K562 (cell line): ENCODE measurements at regions not wholly inside any gene's neighbourhood (a gene's known extent, or its start where the extent isn't known, plus 50 kb on each side); places are given as distances from the start of the nearest gene placed in this dataset.

ENCODE experiments used
- ATAC-seq: fragments of 200-7000 bp; cut with Tn5 transposase; 3 replicates; pipeline ENCODE4 v1.9.1; 2020; ENCODE audit warnings: moderate library complexity
- BruUV-seq: library from RNA; stranded (reverse); fragments of 400-500 nt; replicated peaks from 2 replicates; lab custom pipeline; 2021; lab: Mats Ljungman, UMichigan
- CTCF ChIA-PET: fragments of 300-600 bp; formaldehyde crosslinking; extraction: SDS; loops from one replicate; lab custom pipeline; 2021; ENCODE audit warnings: low intra/inter-chr PET ratio; lab: Yijun Ruan, JAX
- POLR2A ChIA-PET: fragments of 300-600, 350-650 bp; sonication (Branson Sonifier 250); formaldehyde crosslinking; extraction: SDS; loops from one replicate; lab custom pipeline; 2021; ENCODE audit warnings: antibody characterized with exemption, inconsistent platforms; lab: Yijun Ruan, JAX
- DNase-seq, 4 experiments: peaks; one replicate each; pipeline versions ENCODE4 v3.0.0 to v3.0.0-alpha.2; 2011 to 2018; ENCODE audit warnings: low spot score in 3 of 4, mixed read lengths in 3 of 4; ENCODE audit errors: extremely low read depth in 1 of 4
- FAIRE-seq: peaks from 2 replicates; lab custom pipeline; 2011; peaks lifted over from hg19 to GRCh38; lab: Jason Lieb, UNC
- H2AFZ ChIP-seq: 2 replicates; pipeline ENCODE4 v1.6.0; 2011; ENCODE audit warnings: low read depth, low read length, control low read depth, inconsistent platforms
- H3K27ac ChIP-seq: fragments of 200-600 bp; 3 replicates; pipeline ENCODE4 v1.8.0; 2011; ENCODE audit warnings: low read depth, mild to moderate bottlenecking, control low read depth, inconsistent platforms, low read length, moderate library complexity, mixed read lengths; ENCODE audit errors: extremely low read depth
- H3K27me3 ChIP-seq, 2 experiments: fragments of 300-600 bp in 1 of 2; 2 replicates in 1 of 2; 3 replicates in 1 of 2; pipeline versions ENCODE4 v1.6.0 to v1.8.0; 2011; ENCODE audit warnings: inconsistent platforms in 2 of 2, low read length in 2 of 2, mild to moderate bottlenecking in 1 of 2, mixed read lengths in 1 of 2, moderate library complexity in 1 of 2; ENCODE audit not compliant: control insufficient read depth in 2 of 2, insufficient read depth in 2 of 2
- H3K36me3 ChIP-seq: fragments of 300-600 bp; 3 replicates; pipeline ENCODE4 v1.8.0; 2011; ENCODE audit warnings: mild to moderate bottlenecking, low read length, inconsistent platforms; ENCODE audit not compliant: control insufficient read depth, insufficient read depth
- H3K4me1 ChIP-seq, 2 experiments: fragments of 200-600 bp in 1 of 2; replicated peaks in 1 of 2; 2 replicates in 1 of 2; 3 replicates in 1 of 2; pipeline versions ENCODE4 v1.5.1 to v1.8.0; 2011; ENCODE audit warnings: inconsistent platforms in 2 of 2, low read length in 2 of 2, mild to moderate bottlenecking in 1 of 2, mixed read lengths in 1 of 2, moderate library complexity in 1 of 2; ENCODE audit not compliant: control insufficient read depth in 2 of 2, insufficient read depth in 2 of 2
- H3K4me2 ChIP-seq: 2 replicates; pipeline ENCODE4 v1.6.1; 2011; ENCODE audit warnings: low read length, control low read depth, inconsistent platforms, mixed read lengths; ENCODE audit not compliant: insufficient read depth
- H3K4me3 ChIP-seq: fragments of 200-600 bp; sonication (generic), shearing (Covaris generic); 2 replicates; pipeline ENCODE4 v1.5.1; 2016; ENCODE audit warnings: control low read depth, inconsistent platforms
- H3K79me2 ChIP-seq: fragments of 200-600 bp; 3 replicates; pipeline ENCODE4 v1.8.0; 2011; ENCODE audit warnings: low read length, inconsistent platforms; ENCODE audit not compliant: control insufficient read depth, insufficient read depth
- H3K9ac ChIP-seq, 2 experiments: 2 replicates each; pipeline versions ENCODE4 v1.6.0 to v1.6.1; 2011; ENCODE audit warnings: low read depth in 2 of 2, low read length in 2 of 2, control low read depth in 1 of 2, inconsistent platforms in 1 of 2, mild to moderate bottlenecking in 1 of 2, mixed read lengths in 1 of 2; ENCODE audit not compliant: insufficient read depth in 1 of 2
- H3K9me1 ChIP-seq: one replicate; pipeline ENCODE4 v1.6.0; 2011; ENCODE audit warnings: inconsistent platforms, mild to moderate bottlenecking, low read length, moderate library complexity; ENCODE audit not compliant: control insufficient read depth, insufficient read depth
- H3K9me3 ChIP-seq: replicated peaks from 2 replicates; pipeline ENCODE4 v1.5.1; 2011; ENCODE audit warnings: low read depth, low read length, inconsistent platforms; ENCODE audit not compliant: control insufficient read depth, insufficient read depth
- H4K20me1 ChIP-seq: replicated peaks from 2 replicates; pipeline ENCODE4 v1.6.1; 2011; ENCODE audit warnings: low read length, inconsistent platforms, mixed read lengths; ENCODE audit not compliant: control insufficient read depth, insufficient read depth
- CXXC5 ChIP-seq: fragments of 250-450 bp; sonication (Bioruptor Pico); IDR thresholded peaks from 2 replicates; pipeline ENCODE4 v1.8.0; 2022; ENCODE audit warnings: inconsistent platforms, mild to moderate bottlenecking, moderate library complexity
- EP300 ChIP-seq: IDR thresholded peaks from 2 replicates; pipeline ENCODE4 v1.6.1; 2012; ENCODE audit warnings: low read length, improper control_type of control experiment
- GABPA ChIP-seq: fragments of 200-800 bp; sonication (Bioruptor generic); conservative IDR thresholded peaks from 2 replicates; pipeline ENCODE4 v1.6.1; 2016; ENCODE audit warnings: low read depth, missing genetic modification characterization, missing compliant biosample characterization
- GATAD2A ChIP-seq: fragments of 450-650 bp; IDR thresholded peaks from 2 replicates; pipeline ENCODE4 v1.6.1; 2017
- HIVEP1 ChIP-seq: fragments of 250-450 bp; sonication (Bioruptor Pico); IDR thresholded peaks from 2 replicates; pipeline ENCODE4 v1.4.0; 2020; ENCODE audit warnings: mild to moderate bottlenecking
- HNRNPUL1 ChIP-seq: fragments of 200-400 bp; formaldehyde crosslinking; IDR thresholded peaks from 2 replicates; pipeline ENCODE4 v1.6.1; 2017; ENCODE audit warnings: low read length
- NCOA2 ChIP-seq, 2 experiments: fragments of 450-650 bp; IDR thresholded peaks; 2 replicates each; pipeline ENCODE4 v1.6.1; 2018; ENCODE audit warnings: mild to moderate bottlenecking in 2 of 2, moderate library complexity in 1 of 2; ENCODE audit not compliant: partially characterized antibody in 2 of 2
- NRF1 ChIP-seq, 2 experiments: fragments of 450-650 bp; IDR thresholded peaks in 1 of 2; conservative IDR thresholded peaks in 1 of 2; 2 replicates each; pipeline ENCODE4 v1.6.1; 2014; ENCODE audit warnings: mild to moderate bottlenecking in 2 of 2
- PCBP2 ChIP-seq: fragments of 200-400 bp; formaldehyde crosslinking; IDR thresholded peaks from 2 replicates; pipeline ENCODE4 v1.6.1; 2018; ENCODE audit warnings: low read length, low read depth, mild to moderate bottlenecking, moderate library complexity; ENCODE audit not compliant: poor library complexity, severe bottlenecking
- SP2 ChIP-seq: IDR thresholded peaks from 2 replicates; pipeline ENCODE4 v1.6.1; 2011; ENCODE audit warnings: mild to moderate bottlenecking, low read depth, low read length, moderate library complexity; ENCODE audit not compliant: poor library complexity, severe bottlenecking; ENCODE audit errors: extremely low read depth
- SUPT5H ChIP-seq: fragments of 450-650 bp; IDR thresholded peaks from 2 replicates; pipeline ENCODE4 v1.6.1; 2016
- ZBTB1 ChIP-seq: sonication (generic); formaldehyde crosslinking; IDR thresholded peaks from 2 replicates; pipeline ENCODE4 v1.8.1; 2023; ENCODE audit warnings: missing genetic modification reagents, low read depth, mild to moderate bottlenecking, borderline replicate concordance
- ZBTB26 ChIP-seq: fragments of 450-650 bp; formaldehyde crosslinking; IDR thresholded peaks from 2 replicates; pipeline ENCODE4 v1.4.0; 2022; ENCODE audit warnings: missing genetic modification characterization
- ZC3H11A ChIP-seq: IDR thresholded peaks from 2 replicates; pipeline ENCODE4 v1.6.1; 2012; ENCODE audit warnings: low read depth, low read length, improper control_type of control experiment
- ZFP36 ChIP-seq: fragments of 150-350 bp; IDR thresholded peaks from 2 replicates; pipeline ENCODE4 v1.6.1; 2018; ENCODE audit warnings: low read length, low read depth; ENCODE audit not compliant: partially characterized antibody
- ZKSCAN8 ChIP-seq: fragments of 200-800 bp; sonication (Bioruptor generic); IDR thresholded peaks from 2 replicates; pipeline ENCODE4 v1.6.1; 2016; ENCODE audit warnings: missing genetic modification characterization, missing compliant biosample characterization
- ZNF589 ChIP-seq: fragments of 200-800 bp; sonication (Bioruptor generic); IDR thresholded peaks from 2 replicates; pipeline ENCODE4 v1.6.1; 2016; ENCODE audit warnings: low read depth, missing genetic modification characterization, missing compliant biosample characterization
- ZNF740 ChIP-seq, 3 experiments: fragments of 200-800 bp in 1 of 3; sonication (Bioruptor generic) in 1 of 3; sonication (generic) in 1 of 3; formaldehyde crosslinking in 1 of 3; IDR thresholded peaks; 2 replicates each; pipeline versions ENCODE4 v1.6.1 to v1.8.0; 2016 to 2022; ENCODE audit warnings: mild to moderate bottlenecking in 2 of 3, missing compliant biosample characterization in 2 of 3, missing genetic modification characterization in 2 of 3, missing genetic modification reagents in 1 of 3
- WGBS: fragments of 100-300 bp; shearing (Covaris generic); methylation state at CpG from one replicate; pipeline ENCODE4 v1.1.6; 2016; ENCODE audit warnings: low coverage, mixed read lengths; ENCODE audit not compliant: insufficient coverage; ENCODE audit errors: missing lambda C conversion rate; 5-methylcytosine and 5-hydroxymethylcytosine counted together
- in situ Hi-C: fragments of 300-500 bp; cut with MboI; formaldehyde crosslinking; loops from 4 replicates; pipeline ENCODE4 v1.15.0; 2018; ENCODE audit warnings: inconsistent platforms, mixed read lengths
- intact Hi-C: fragments of 100-400 bp; cut with micrococcal nuclease; formaldehyde crosslinking; loops from 2 replicates; pipeline ENCODE4 v1.14.2; 2022

GRCh38 chr9:129330711-129331492, 152.8 kb upstream of the IER5L start (continued):
- no peak for TF ChIP-seq NCOA2 (IDR thresholded peaks at IDR 0.05; ENCODE audit: partially characterized antibody in 2 of 2)

- in situ Hi-C loops: loop anchor here (25.0 kb wide), 1 partner anchor 284 kb away; the partner anchor contains the start of gene C9orf50
- no TSS peak for BruUV-seq
- H3K9me1 ChIP-seq: no peaks in the 10 kb centered on the region
- intact Hi-C loops: no loop called here
- ATAC-seq (no peak), FAIRE-seq (no peak), DNase-seq (no peak)
- peak overlapping the region in 1 of 2 experiments; percentile 26; a peak in 1 of 4 replicates for H3K9ac ChIP-seq
- 0 out of 2 replicates have a peak, but pooled peaks cover 10% of the 10 kb centered on the region for H3K9me3 ChIP-seq
- no peaks in the 10 kb centered on the region for H3K27me3 ChIP-seq
- 34% methylated on average over 12 of the region's 13 CpGs for WGBS
- H2AFZ ChIP-seq: no peak overlapping the region
- no peak overlapping the region for H3K4me3 ChIP-seq
- H3K79me2 ChIP-seq: no peaks in the 10 kb centered on the region
- no peaks in the 10 kb centered on the region for H3K36me3 ChIP-seq
- no peak overlapping the region for H3K4me2 ChIP-seq
- CTCF ChIA-PET: no interaction called here
- POLR2A ChIA-PET: no interaction called here
- H3K27ac ChIP-seq: no peak overlapping the region
- no peaks in the 10 kb centered on the region for H4K20me1 ChIP-seq
- H3K4me1 ChIP-seq: no peaks in the 10 kb centered on the region; a peak in 1 of 5 replicates
- no peak for TF ChIP-seq ZBTB1 (CRISPR knock-in tag)
- TF ChIP-seq PCBP2: no peak
- TF ChIP-seq SP2: no peak
- no peak for TF ChIP-seq GATAD2A
- TF ChIP-seq CXXC5 (CRISPR knock-in tag): no peak
- TF ChIP-seq EP300: no peak
- no peak for TF ChIP-seq HNRNPUL1
- no peak for TF ChIP-seq ZKSCAN8 (CRISPR knock-in tag)
- TF ChIP-seq ZNF740 (CRISPR knock-in tag; IDR thresholded peaks at IDR 0.05): no peak
- TF ChIP-seq ZNF740 (tag; IDR thresholded peaks at IDR 0.05): no peak
- no peak for TF ChIP-seq GABPA (tag)
- TF ChIP-seq ZFP36: no peak
- TF ChIP-seq ZC3H11A: no peak
- TF ChIP-seq NRF1 (conservative IDR thresholded peaks at IDR 0.05 in 1 of 2, IDR thresholded peaks at IDR 0.05 in 1 of 2): no peak
- TF ChIP-seq ZBTB26 (CRISPR knock-in tag): no peak
- no peak for TF ChIP-seq ZNF589 (CRISPR knock-in tag)
- no peak for TF ChIP-seq HIVEP1 (CRISPR knock-in tag)
- no peak for TF ChIP-seq SUPT5H
These were observed 150.4 kb upstream of the IER5L start for GRCh38 chr9:129328355-129329042.
